Muscle layer of duodenum (tissue), 2 donors: ENCODE measurements at regions not wholly inside any gene's neighbourhood (a gene's known extent, or its start where the extent isn't known, plus 50 kb on each side); places are given as distances from the start of the nearest gene placed in this dataset.

ENCODE experiments used
- H3K27ac ChIP-seq: one replicate; pipeline ENCODE4 v1.7.0; 2013; ENCODE audit warnings: mild to moderate bottlenecking, low read length
- H3K27me3 ChIP-seq: one replicate; pipeline ENCODE4 v1.7.0; 2013; ENCODE audit warnings: low read depth, mild to moderate bottlenecking, control low read depth, low read length
- H3K36me3 ChIP-seq, 2 donors: one replicate each; pipeline ENCODE4 v1.7.0; 2013; ENCODE audit warnings: low read length in 2 of 2, control low read depth in 1 of 2, mild to moderate bottlenecking in 1 of 2; ENCODE audit not compliant: insufficient read depth in 2 of 2, control insufficient read depth in 1 of 2
- H3K4me1 ChIP-seq, 2 donors: one replicate each; pipeline ENCODE4 v1.7.0; 2013; ENCODE audit warnings: low read length in 2 of 2, mild to moderate bottlenecking in 2 of 2, control low read depth in 1 of 2, moderate library complexity in 1 of 2; ENCODE audit not compliant: insufficient read depth in 2 of 2, control insufficient read depth in 1 of 2
- H3K4me3 ChIP-seq, 2 donors: one replicate each; pipeline ENCODE4 v1.7.0; 2013; ENCODE audit warnings: low read length in 2 of 2, low read depth in 1 of 2, mild to moderate bottlenecking in 1 of 2
- H3K9me3 ChIP-seq, 2 donors: one replicate each; pipeline ENCODE4 v1.7.0; 2013; ENCODE audit warnings: low read length in 2 of 2, control low read depth in 1 of 2, mild to moderate bottlenecking in 1 of 2; ENCODE audit not compliant: control insufficient read depth in 1 of 2
- donor health status: healthy.

DNA sequence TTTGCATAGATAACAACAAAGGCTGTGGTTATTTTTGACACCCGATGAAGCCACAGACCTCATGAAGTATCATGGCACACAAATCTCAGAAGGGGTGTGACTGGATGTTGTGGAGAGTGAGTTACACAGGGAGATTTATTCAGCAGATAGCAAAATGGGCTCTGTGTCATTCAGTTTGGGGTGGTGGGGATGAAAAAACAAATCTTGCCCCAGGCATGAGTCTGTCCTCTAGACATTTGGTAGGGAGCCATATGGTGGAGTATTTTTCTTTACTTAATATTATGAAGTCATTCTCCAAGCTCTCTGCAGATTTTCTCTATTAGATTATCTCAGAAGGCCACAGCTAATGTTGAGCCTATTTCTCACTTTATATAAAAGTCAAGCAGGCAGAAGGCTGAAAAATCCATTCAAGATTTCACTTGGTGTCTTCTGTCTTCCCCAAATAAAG, 277.1 kb upstream of the TENM3 start:
- Histone ChIP-seq H3K4me1 (no peaks in the 10 kb centered on the region), H3K27me3 (no peaks in the 10 kb centered on the region), H3K27ac (no peak overlapping the region), H3K36me3 (no peaks in the 10 kb centered on the region), H3K9me3 (no peaks in the 10 kb centered on the region), H3K4me3 (no peak overlapping the region)

DNA sequence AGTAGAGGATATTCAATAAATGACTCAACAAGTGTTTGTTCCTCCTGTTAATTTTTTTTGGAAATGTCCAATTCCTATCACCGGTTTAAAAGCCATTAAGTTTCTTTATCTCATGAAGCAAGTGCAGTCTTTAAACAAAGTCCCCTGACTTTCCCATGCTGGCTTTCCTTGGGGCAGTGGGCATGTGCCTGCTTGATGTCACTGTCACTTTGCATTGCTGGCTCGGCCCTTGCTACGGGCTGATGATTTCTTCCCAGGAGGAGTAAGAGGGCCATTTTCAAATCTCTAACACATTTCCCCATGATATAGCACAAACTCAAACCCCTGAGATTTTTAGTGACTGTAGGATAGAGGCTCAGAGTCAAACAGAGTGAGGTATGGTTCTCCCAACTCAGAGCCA, 275.8 kb upstream of the TENM3 start:
- H3K9me3 ChIP-seq: no peaks in the 10 kb centered on the region
- no peaks in the 10 kb centered on the region for H3K36me3 ChIP-seq
- H3K4me1 ChIP-seq: no peaks in the 10 kb centered on the region
- no peaks in the 10 kb centered on the region for H3K27me3 ChIP-seq
- H3K27ac ChIP-seq: no peak overlapping the region
- H3K4me3 ChIP-seq: no peak overlapping the region

DNA sequence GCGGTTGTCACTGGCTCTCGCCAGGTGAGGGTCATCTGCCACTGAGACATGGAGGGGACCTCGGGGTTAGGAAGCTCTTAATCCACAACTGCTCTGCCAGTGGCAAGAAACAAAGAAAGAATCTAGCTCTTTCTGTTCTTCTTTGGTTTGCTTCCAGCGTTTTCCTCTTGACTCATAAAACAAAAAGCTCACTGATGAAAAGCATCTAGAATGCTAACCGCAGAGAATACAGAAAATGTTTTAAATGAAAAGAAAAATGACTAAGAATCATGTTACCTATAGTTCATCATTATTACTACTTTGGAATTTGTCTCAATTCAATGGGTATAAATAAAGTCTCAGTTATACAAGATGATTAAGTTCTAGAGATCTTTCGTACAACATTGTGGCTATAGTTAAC, 274.8 kb upstream of the TENM3 start:
- Histone ChIP-seq H3K36me3 (no peaks in the 10 kb centered on the region), H3K27ac (no peak overlapping the region)

DNA sequence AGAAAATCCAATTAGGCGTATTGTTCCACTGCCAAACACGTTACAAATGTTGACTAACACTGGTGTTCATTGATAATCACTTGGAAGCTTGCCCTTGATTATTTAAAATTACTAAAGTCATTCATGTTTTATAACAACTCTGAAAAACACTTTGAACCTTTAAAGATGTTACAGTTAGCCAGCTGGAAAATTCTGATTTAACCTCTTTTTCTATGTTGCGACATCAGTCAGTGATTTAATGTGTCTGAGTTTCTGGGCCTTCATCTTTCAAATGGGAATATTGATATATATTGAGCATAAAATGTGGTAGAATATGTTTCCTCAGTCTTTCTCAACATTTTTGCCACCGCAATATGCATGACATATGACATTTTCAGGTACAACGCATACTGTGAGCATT, 274.1 kb upstream of the TENM3 start:
- no peaks in the 10 kb centered on the region for H3K9me3 ChIP-seq
- no peak overlapping the region for H3K4me3 ChIP-seq
- H3K4me1 ChIP-seq: no peaks in the 10 kb centered on the region
- no peaks in the 10 kb centered on the region for H3K36me3 ChIP-seq
- no peaks in the 10 kb centered on the region for H3K27me3 ChIP-seq
- no peak overlapping the region for H3K27ac ChIP-seq

More for the DNA sequence above, 274.8 kb upstream of the TENM3 start:
- H3K4me1 ChIP-seq: no peaks in the 10 kb centered on the region
- no peaks in the 10 kb centered on the region for H3K27me3 ChIP-seq
- H3K4me3 ChIP-seq: no peak overlapping the region
- H3K9me3 ChIP-seq: no peaks in the 10 kb centered on the region

DNA sequence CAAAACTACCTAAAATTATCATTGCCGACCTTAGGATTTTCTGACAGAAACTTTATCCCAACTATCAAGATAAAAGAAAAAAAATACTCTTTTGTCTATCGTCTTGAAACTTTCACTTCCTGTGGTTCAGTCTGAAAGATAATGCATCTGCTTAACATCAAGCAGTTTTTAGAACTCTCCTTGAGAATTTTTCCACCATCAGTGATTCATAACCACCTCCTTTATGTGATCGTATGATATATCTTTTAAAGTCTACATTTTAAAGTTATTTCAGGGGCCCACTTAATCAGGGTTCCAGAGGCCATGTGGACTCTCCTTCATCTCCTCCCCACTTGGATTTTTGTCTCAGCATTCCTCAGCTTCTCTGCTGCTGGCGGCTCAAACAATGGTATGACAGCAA, 272.8 kb upstream of the TENM3 start:
- no peaks in the 10 kb centered on the region for H3K9me3 ChIP-seq
- H3K27ac ChIP-seq: no peak overlapping the region
- H3K27me3 ChIP-seq: no peaks in the 10 kb centered on the region
- H3K36me3 ChIP-seq: no peaks in the 10 kb centered on the region
- no peak overlapping the region for H3K4me3 ChIP-seq
- H3K4me1 ChIP-seq: no peaks in the 10 kb centered on the region

DNA sequence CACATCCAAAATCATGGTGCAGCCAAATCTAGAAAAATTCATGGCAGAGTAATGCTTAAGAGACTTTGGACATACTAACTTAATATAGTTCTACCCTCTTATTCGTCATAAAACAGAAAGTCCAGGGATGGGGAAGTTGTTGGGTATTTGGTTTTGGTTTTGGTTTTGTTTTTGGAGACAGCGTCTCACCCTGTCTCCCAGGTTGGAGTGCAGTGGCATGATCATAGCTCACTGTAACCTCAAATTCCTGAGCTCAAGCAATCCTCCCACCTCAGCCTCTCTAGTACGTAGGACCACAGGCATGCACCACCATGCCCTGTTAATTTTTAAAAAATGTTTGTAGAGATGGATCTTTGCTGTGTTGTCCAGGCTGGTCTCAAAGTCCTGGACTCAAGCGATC, 271.8 kb upstream of the TENM3 start:
- Histone ChIP-seq H3K4me3 (no peak overlapping the region), H3K9me3 (no peaks in the 10 kb centered on the region), H3K27ac (no peak overlapping the region), H3K36me3 (no peaks in the 10 kb centered on the region), H3K4me1 (no peaks in the 10 kb centered on the region), H3K27me3 (no peaks in the 10 kb centered on the region)

DNA sequence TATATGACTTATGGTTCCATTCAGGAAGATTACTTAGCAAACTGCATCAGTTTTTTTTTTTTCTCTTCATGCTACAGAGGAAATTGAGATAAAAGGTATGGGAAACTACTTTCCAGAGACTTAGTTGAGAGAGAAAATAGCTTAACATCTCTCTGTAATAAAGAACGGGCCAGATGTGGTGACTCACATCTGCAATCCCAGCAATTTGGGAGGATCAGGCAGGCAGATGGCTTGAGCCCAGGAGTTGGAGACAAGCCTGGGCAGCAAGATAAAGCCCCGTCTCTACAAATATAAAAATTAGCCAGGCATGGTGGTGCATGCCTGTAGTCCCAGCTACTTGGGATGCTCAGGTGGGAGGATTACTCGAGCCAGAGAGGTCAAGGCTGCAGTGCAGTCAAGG, 271.2 kb upstream of the TENM3 start:
- H3K27me3 ChIP-seq: no peaks in the 10 kb centered on the region
- no peak overlapping the region for H3K4me3 ChIP-seq
- no peak overlapping the region for H3K27ac ChIP-seq
- H3K9me3 ChIP-seq: no peaks in the 10 kb centered on the region
- no peaks in the 10 kb centered on the region for H3K4me1 ChIP-seq
- H3K36me3 ChIP-seq: no peaks in the 10 kb centered on the region

DNA sequence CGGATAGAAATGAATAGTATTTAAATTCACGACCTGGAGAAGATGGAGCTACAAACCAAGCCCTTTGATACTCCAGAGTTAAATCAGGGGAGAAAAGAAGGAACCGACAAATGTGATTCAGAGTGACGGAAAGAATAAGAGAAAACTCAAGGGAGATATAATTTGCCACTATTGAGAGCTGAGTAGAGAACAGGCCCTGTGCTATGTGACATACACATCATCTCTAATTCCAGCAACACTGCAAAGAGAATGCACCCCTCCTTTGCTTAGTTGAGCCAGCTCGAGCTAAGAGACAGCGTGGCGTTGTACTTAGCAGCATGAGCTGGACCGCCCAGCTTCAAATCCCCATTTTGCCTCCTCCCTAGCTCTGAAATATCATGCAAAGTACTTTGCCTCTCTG, 266.4 kb upstream of the TENM3 start:
- no peaks in the 10 kb centered on the region for H3K27me3 ChIP-seq
- no peaks in the 10 kb centered on the region for H3K36me3 ChIP-seq

DNA sequence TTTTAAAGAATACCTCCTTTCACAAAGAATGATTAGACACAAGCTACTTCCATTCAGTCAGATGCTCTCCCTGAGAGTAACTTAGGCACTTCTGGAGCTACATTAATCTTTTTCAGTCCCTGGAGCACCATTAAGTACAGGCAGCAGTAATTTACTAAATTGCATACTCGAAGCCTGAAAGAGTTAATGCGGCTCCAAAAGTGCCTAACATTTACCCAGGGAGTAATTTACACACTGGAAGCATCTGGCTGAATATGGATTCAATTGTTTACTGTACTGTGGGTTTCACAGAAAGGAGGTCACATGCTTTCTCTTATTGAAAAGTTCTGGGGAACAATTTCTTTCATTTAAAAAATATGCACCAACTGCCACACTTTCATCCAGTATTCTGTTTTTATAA, 260.8 kb upstream of the TENM3 start:
- no peak overlapping the region for H3K27ac ChIP-seq
- H3K4me3 ChIP-seq: no peak overlapping the region
- H3K27me3 ChIP-seq: no peaks in the 10 kb centered on the region
- peaks cover 0 to 7% of the 10 kb centered on the region in 2 donors for H3K4me1 ChIP-seq
- H3K9me3 ChIP-seq: no peaks in the 10 kb centered on the region
- H3K36me3 ChIP-seq: no peaks in the 10 kb centered on the region

More for the DNA sequence above, 266.4 kb upstream of the TENM3 start:
- Histone ChIP-seq H3K27ac (no peak overlapping the region), H3K4me3 (no peak overlapping the region), H3K4me1 (no peaks in the 10 kb centered on the region), H3K9me3 (no peaks in the 10 kb centered on the region)

DNA sequence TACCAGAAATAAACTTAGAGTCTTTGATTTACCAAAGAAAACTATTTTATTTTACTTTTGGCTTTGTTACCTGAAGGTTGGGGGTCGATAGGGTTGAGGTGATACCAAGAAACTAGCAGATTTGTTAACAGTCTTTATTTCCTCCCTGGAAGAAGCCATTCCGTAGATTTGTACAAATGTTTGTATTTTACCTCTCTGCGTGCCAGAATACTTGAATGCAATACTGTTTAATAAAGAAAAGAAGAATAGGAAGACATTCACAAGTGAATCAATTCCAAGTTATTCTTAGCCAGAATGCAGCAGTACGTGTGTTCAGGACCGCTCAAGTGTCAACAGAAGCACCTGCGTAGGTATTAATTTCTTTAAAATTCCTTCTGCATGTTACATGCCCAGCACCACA, 260.3 kb upstream of the TENM3 start:
- Histone ChIP-seq H3K4me1 (peaks cover 0 to 7% of the 10 kb centered on the region in 2 donors), H3K27me3 (no peaks in the 10 kb centered on the region), H3K36me3 (no peaks in the 10 kb centered on the region), H3K4me3 (no peak overlapping the region), H3K27ac (no peak overlapping the region), H3K9me3 (no peaks in the 10 kb centered on the region)

DNA sequence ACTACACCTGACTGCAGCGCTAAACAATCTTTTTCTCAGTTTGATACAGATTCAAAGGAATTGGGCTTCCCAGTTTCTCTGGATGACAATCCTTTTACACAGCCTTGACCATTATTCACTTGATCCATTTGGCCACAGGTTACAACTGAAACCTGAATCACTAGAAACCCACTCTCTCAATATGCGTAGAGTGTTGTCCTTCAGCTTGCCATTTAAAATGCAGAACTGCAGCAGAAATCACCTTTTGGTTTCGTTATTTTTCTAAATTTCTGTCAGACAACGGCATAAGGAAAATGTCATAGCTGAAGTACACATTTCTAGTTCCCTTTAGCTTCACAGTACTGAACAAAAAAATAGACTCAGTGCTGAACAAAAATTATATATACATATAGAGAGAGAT, 255.8 kb upstream of the TENM3 start:
- H3K9me3 ChIP-seq: no peaks in the 10 kb centered on the region
- H3K4me3 ChIP-seq: no peak overlapping the region
- H3K27ac ChIP-seq: no peak overlapping the region
- H3K27me3 ChIP-seq: no peaks in the 10 kb centered on the region
- no peaks in the 10 kb centered on the region for H3K36me3 ChIP-seq
- H3K4me1 ChIP-seq: peaks cover 0 to 4% of the 10 kb centered on the region in 2 donors

DNA sequence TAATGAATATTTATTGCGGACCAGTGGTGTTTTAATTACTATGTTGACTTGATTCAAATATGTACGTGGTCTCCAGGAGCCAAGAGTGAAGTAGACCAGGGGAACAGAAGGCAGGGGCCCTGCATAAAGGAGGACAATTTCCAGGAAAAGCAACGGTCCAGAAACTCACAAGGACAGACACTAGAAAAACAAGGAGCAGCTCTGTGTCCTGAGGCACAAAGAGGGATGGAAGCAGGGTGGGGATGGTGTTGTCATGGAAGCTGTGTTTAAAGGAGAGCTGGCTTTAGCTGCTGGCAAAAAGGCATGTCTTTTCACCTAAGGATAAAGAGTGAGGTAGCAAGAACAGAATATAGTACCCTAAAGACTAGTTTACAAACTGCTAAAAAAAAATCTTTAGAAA, 254.1 kb upstream of the TENM3 start:
- H3K9me3 ChIP-seq: no peaks in the 10 kb centered on the region
- H3K36me3 ChIP-seq: no peaks in the 10 kb centered on the region
- no peaks in the 10 kb centered on the region for H3K27me3 ChIP-seq
- H3K4me1 ChIP-seq: no peaks in the 10 kb centered on the region
- no peak overlapping the region for H3K4me3 ChIP-seq
- H3K27ac ChIP-seq: no peak overlapping the region
